Thyroid gland (tissue), 4 donors: ENCODE measurements at regions not wholly inside any gene's neighbourhood (a gene's known extent, or its start where the extent isn't known, plus 50 kb on each side); places are given as distances from the start of the nearest gene placed in this dataset.

ENCODE experiments used
- CTCF ChIP-seq, 6 experiments: fragments of 200-600 bp in 3 of 6; fragments of 450-650 bp in 3 of 6; sonication (generic) in 3 of 6; IDR thresholded peaks; one replicate each; pipeline ENCODE4 v1.5.1; 2016 to 2019; ENCODE audit warnings: antibody characterized with exemption in 6 of 6, mild to moderate bottlenecking in 2 of 6, inconsistent platforms in 1 of 6, moderate library complexity in 1 of 6
- POLR2A ChIP-seq, 2 donors: fragments of 450-650 bp; IDR thresholded peaks; one replicate each; pipeline ENCODE4 v1.6.1; 2017; ENCODE audit warnings: antibody characterized with exemption in 2 of 2, mild to moderate bottlenecking in 2 of 2, moderate library complexity in 1 of 2

- TF ChIP-seq CTCF (IDR thresholded peaks at IDR 0.05) (no peak), POLR2A (IDR thresholded peaks at IDR 0.05) (no peak)
Measured at GRCh38 chr3:182215881-182216280, 504.2 kb downstream of the SOX2 start.
